ENCODE measurements at regions not wholly inside any gene's neighbourhood (a gene's known extent, or its start where the extent isn't known, plus 50 kb on each side); places are given as distances from the start of the nearest gene placed in this dataset.

DNA sequence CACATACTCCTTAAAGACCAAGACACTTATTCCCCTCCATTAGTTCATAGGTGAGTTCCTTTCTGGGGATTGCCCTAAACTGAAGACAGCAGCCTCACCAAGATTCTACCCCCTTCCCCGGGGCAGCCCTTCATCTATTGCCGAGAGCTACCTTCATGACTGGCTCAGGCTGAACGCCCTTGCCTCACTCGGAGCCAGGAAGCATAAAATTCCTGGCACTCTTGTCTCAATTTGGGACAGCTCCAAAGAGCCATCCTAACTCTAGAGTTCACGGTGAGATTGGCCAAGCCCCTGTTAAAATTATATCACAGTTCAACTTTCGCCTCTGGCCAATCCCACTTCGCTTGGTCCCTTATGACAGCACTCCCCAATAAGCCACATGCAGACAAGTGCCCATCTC is 113.0 kb upstream of the PROX1 start:
- Mint-ChIP-seq H3K27me3 (ENCODE audit: low read depth) (peaks cover 5% of the 10 kb centered on the region), H3K27ac (ENCODE audit: unreplicated experiment) (no peak overlapping the region), H3K4me1 (ENCODE audit: low read depth) (no peaks in the 10 kb centered on the region), H3K36me3 (ENCODE audit: low read depth) (no peaks in the 10 kb centered on the region), H3K9me3 (ENCODE audit: low read depth) (no peaks in the 10 kb centered on the region), H3K4me3 (ENCODE audit: unreplicated experiment) (no peak overlapping the region)
- TF ChIP-seq, protein P1, sequence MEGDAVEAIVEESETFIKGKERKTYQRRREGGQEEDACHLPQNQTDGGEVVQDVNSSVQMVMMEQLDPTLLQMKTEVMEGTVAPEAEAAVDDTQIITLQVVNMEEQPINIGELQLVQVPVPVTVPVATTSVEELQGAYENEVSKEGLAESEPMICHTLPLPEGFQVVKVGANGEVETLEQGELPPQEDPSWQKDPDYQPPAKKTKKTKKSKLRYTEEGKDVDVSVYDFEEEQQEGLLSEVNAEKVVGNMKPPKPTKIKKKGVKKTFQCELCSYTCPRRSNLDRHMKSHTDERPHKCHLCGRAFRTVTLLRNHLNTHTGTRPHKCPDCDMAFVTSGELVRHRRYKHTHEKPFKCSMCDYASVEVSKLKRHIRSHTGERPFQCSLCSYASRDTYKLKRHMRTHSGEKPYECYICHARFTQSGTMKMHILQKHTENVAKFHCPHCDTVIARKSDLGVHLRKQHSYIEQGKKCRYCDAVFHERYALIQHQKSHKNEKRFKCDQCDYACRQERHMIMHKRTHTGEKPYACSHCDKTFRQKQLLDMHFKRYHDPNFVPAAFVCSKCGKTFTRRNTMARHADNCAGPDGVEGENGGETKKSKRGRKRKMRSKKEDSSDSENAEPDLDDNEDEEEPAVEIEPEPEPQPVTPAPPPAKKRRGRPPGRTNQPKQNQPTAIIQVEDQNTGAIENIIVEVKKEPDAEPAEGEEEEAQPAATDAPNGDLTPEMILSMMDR (IDR thresholded peaks at IDR 0.05): no peak
- DNase-seq (ENCODE audit: low spot score): no peak

DNA sequence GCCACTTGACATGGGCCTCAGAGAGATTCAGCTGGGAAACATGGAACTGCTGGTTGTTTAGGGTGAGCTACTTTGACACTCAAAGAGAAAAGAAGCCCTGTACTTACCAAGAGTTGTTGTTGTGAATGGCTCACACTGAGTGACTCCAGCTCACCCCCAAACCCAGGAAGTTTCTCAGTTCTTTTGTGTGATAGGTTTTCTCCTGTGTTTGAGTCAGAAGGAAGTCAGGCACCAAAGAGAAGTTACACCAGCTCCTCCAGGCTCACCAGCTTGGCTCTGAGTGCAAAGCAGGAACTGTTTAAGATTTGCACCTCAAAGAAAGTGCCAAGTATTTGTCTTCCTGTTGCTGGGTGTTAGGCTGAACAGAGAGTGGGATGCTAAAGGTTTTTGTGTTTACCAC is 111.2 kb upstream of the PROX1 start:
- DNase-seq (ENCODE audit: low spot score): no peak
- Mint-ChIP-seq H3K36me3 (ENCODE audit: low read depth) (no peaks in the 10 kb centered on the region), H3K4me3 (ENCODE audit: unreplicated experiment) (no peak overlapping the region), H3K4me1 (ENCODE audit: low read depth) (no peaks in the 10 kb centered on the region), H3K9me3 (ENCODE audit: low read depth) (peaks cover 3% of the 10 kb centered on the region), H3K27ac (ENCODE audit: unreplicated experiment) (no peak overlapping the region), H3K27me3 (ENCODE audit: low read depth) (peaks cover 5% of the 10 kb centered on the region)
- TF ChIP-seq, protein P1 (IDR thresholded peaks at IDR 0.05): no peak

DNA sequence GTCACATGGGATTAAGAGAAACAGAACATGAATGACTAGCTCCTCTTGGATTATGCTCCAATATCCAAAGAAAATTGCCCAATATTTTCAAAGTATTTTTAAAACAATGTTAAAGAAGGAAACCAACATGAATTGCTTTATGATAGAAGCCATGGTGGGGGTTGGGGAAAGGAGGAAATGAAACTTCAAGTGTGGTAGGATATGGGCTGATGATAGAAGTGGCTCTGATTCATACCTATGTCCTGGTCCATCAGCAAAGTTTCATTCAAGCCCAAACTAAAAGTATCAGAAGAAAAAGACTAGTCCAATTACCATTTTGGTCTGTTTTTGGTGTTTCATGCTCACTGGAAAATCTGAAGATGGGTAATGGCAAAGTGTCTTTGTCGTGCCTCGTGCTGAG is 104.2 kb upstream of the PROX1 start:
- Mint-ChIP-seq H3K4me3 (ENCODE audit: unreplicated experiment) (no peak overlapping the region), H3K27me3 (ENCODE audit: low read depth) (no peaks in the 10 kb centered on the region), H3K9me3 (ENCODE audit: low read depth) (peaks cover 3% of the 10 kb centered on the region), H3K4me1 (ENCODE audit: low read depth) (no peaks in the 10 kb centered on the region), H3K36me3 (ENCODE audit: low read depth) (no peaks in the 10 kb centered on the region), H3K27ac (ENCODE audit: unreplicated experiment) (no peak overlapping the region)
- DNase-seq (ENCODE audit: low spot score): no peak
- TF ChIP-seq, protein P1 (IDR thresholded peaks at IDR 0.05): no peak

DNA sequence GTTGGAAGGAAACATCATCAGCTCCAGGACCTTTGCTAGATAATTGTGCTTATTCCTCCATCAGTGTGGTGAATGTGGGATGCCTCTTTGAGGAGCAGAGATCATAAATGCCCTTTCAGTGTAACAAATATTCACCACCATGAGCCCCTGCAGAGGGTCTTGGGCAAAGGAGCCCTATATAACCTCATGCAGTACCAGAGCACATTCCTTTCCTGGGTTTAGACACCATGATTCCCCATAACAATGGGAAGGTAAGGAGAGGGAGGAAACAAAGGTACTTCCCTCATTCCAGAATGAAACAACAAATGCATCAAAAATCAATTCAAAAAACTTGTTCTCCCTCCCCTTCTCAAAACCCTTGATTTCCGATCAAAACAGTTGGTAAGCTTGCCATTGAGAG is 103.4 kb upstream of the PROX1 start:
- no peaks in the 10 kb centered on the region for H3K27me3 Mint-ChIP-seq (ENCODE audit: low read depth)
- TF ChIP-seq, protein P1 (IDR thresholded peaks at IDR 0.05): no peak
- H3K4me1 Mint-ChIP-seq (ENCODE audit: low read depth): no peaks in the 10 kb centered on the region
- no peak overlapping the region for H3K4me3 Mint-ChIP-seq (ENCODE audit: unreplicated experiment)
- H3K27ac Mint-ChIP-seq (ENCODE audit: unreplicated experiment): no peak overlapping the region
- peaks cover 3% of the 10 kb centered on the region for H3K9me3 Mint-ChIP-seq (ENCODE audit: low read depth)
- no peak for DNase-seq (ENCODE audit: low spot score)
- H3K36me3 Mint-ChIP-seq (ENCODE audit: low read depth): no peaks in the 10 kb centered on the region

DNA sequence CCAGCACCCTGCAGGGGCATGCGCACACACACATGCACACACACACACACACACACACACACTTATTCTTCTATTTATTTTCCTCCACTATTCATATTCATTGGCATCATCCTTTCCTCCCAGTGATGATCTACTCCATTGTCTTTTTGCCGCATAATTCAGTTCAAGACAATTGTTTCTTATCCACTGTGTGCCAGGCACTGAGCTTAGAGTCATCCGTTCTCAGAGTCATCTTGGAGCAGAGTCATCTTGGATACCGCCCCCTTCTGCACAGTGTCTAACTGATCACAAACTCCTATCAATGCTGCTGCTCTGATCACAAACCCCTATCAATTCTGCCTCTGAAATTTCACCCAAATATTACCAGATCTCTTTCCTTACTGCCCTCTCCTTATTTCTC is 102.8 kb upstream of the PROX1 start:
- Mint-ChIP-seq H3K4me3 (ENCODE audit: unreplicated experiment) (no peak overlapping the region), H3K36me3 (ENCODE audit: low read depth) (no peaks in the 10 kb centered on the region), H3K9me3 (ENCODE audit: low read depth) (peaks cover 3% of the 10 kb centered on the region), H3K4me1 (ENCODE audit: low read depth) (no peaks in the 10 kb centered on the region), H3K27ac (ENCODE audit: unreplicated experiment) (no peak overlapping the region), H3K27me3 (ENCODE audit: low read depth) (peaks cover under 1% of the 10 kb centered on the region)
- no peak for DNase-seq (ENCODE audit: low spot score)
- TF ChIP-seq, protein P1 (IDR thresholded peaks at IDR 0.05): no peak
